Transverse colon (tissue), 3 donors: ENCODE measurements at regions not wholly inside any gene's neighbourhood (a gene's known extent, or its start where the extent isn't known, plus 50 kb on each side); places are given as distances from the start of the nearest gene placed in this dataset.

ENCODE experiments used
- CTCF ChIP-seq, 5 experiments: fragments of 200-600 bp in 3 of 5; fragments of 450-650 bp in 2 of 5; sonication (generic) in 3 of 5; IDR thresholded peaks; 1 replicate in 2 of 5; 2 replicates in 3 of 5; pipeline ENCODE4 v1.5.1; 2016 to 2017; ENCODE audit warnings: antibody characterized with exemption in 5 of 5, inconsistent platforms in 3 of 5, mild to moderate bottlenecking in 2 of 5, moderate library complexity in 1 of 5
- POLR2A ChIP-seq: fragments of 450-650 bp; IDR thresholded peaks from one replicate; pipeline ENCODE4 v1.6.1; 2016; ENCODE audit warnings: antibody characterized with exemption, mild to moderate bottlenecking, moderate library complexity

GRCh38 chr6:43982084-43982625 lies 145.1 kb downstream of the MRPL14 start:
- TF ChIP-seq CTCF (IDR thresholded peaks at IDR 0.05), result no peak
- TF ChIP-seq POLR2A, result no peak
